Mesenchymal stem cell (in vitro differentiated cells and primary cell): ENCODE measurements at regions not wholly inside any gene's neighbourhood (a gene's known extent, or its start where the extent isn't known, plus 50 kb on each side); places are given as distances from the start of the nearest gene placed in this dataset.

Experiments
- DNase-seq: peaks from one replicate; pipeline ENCODE4 v3.0.0-alpha.2; 2013
- H2AFZ ChIP-seq: one replicate; pipeline ENCODE4 v1.6.1; 2013; ENCODE audit warnings: low read depth, mild to moderate bottlenecking, control low read depth, inconsistent platforms, low read length, moderate library complexity
- H2AK5ac ChIP-seq: 2 replicates; pipeline ENCODE4 v1.6.1; 2013; ENCODE audit warnings: low read length, moderate library complexity, mild to moderate bottlenecking, inconsistent platforms; ENCODE audit not compliant: severe bottlenecking
- H2BK120ac ChIP-seq: one replicate; pipeline ENCODE4 v1.6.1; 2013; ENCODE audit warnings: low read depth, mild to moderate bottlenecking, inconsistent platforms, low read length, moderate library complexity
- H2BK12ac ChIP-seq, 2 experiments: one replicate each; pipeline ENCODE4 v1.6.1; 2013; ENCODE audit warnings: inconsistent platforms in 2 of 2, low read length in 2 of 2, mild to moderate bottlenecking in 2 of 2, moderate library complexity in 2 of 2, control low read depth in 1 of 2
- H2BK15ac ChIP-seq: one replicate; pipeline ENCODE4 v1.6.1; 2013; ENCODE audit warnings: mild to moderate bottlenecking, low read depth, inconsistent platforms; ENCODE audit not compliant: poor library complexity, severe bottlenecking
- H2BK5ac ChIP-seq: 2 replicates; pipeline ENCODE4 v1.6.1; 2013; ENCODE audit warnings: low read depth, mild to moderate bottlenecking, low read length, control low read depth, inconsistent platforms; ENCODE audit not compliant: poor library complexity, severe bottlenecking
- H3K14ac ChIP-seq, 2 experiments: one replicate each; pipeline ENCODE4 v1.6.1; 2013; ENCODE audit warnings: inconsistent platforms in 2 of 2, low read length in 2 of 2, control low read depth in 1 of 2, mild to moderate bottlenecking in 1 of 2, moderate library complexity in 1 of 2
- H3K18ac ChIP-seq, 2 experiments: one replicate each; pipeline ENCODE4 v1.6.1; 2013; ENCODE audit warnings: inconsistent platforms in 2 of 2, low read length in 2 of 2, control low read depth in 1 of 2, low read depth in 1 of 2, mild to moderate bottlenecking in 1 of 2
- H3K23ac ChIP-seq, 2 experiments: one replicate each; pipeline ENCODE4 v1.6.1; 2013; ENCODE audit warnings: inconsistent platforms in 2 of 2, low read length in 2 of 2, mild to moderate bottlenecking in 2 of 2, moderate library complexity in 2 of 2, control low read depth in 1 of 2
- H3K27ac ChIP-seq: 2 replicates; pipeline ENCODE4 v1.5.1; 2013; ENCODE audit warnings: mild to moderate bottlenecking, moderate library complexity, low read length, control low read depth, inconsistent platforms; ENCODE audit not compliant: poor library complexity, severe bottlenecking
- H3K27me3 ChIP-seq, 2 experiments: 2 replicates each; pipeline versions ENCODE4 v1.6.1 to v1.7.0; 2013; ENCODE audit warnings: low read length in 2 of 2, mild to moderate bottlenecking in 2 of 2, moderate library complexity in 2 of 2, control low read depth in 1 of 2, inconsistent platforms in 1 of 2; ENCODE audit not compliant: control insufficient read depth in 1 of 2, insufficient read depth in 1 of 2
- H3K36me3 ChIP-seq, 2 experiments: 2 replicates each; pipeline versions ENCODE4 v1.6.1 to v1.7.0; 2013; ENCODE audit warnings: low read length in 2 of 2, control low read depth in 1 of 2, inconsistent platforms in 1 of 2, low read depth in 1 of 2, mild to moderate bottlenecking in 1 of 2; ENCODE audit not compliant: insufficient read depth in 2 of 2, control insufficient read depth in 1 of 2
- H3K4ac ChIP-seq, 2 experiments: one replicate each; pipeline ENCODE4 v1.6.1; 2013; ENCODE audit warnings: inconsistent platforms in 2 of 2, low read length in 2 of 2, mild to moderate bottlenecking in 2 of 2, moderate library complexity in 2 of 2, control low read depth in 1 of 2, low read depth in 1 of 2
- H3K4me1 ChIP-seq: 2 replicates; pipeline ENCODE4 v1.6.1; 2013; ENCODE audit warnings: low read depth, low read length, control low read depth; ENCODE audit not compliant: control insufficient read depth, insufficient read depth
- H3K4me2 ChIP-seq: 2 replicates; pipeline ENCODE4 v1.6.1; 2013; ENCODE audit warnings: low read length, mild to moderate bottlenecking, inconsistent platforms; ENCODE audit not compliant: poor library complexity, severe bottlenecking
- H3K4me3 ChIP-seq, 2 experiments: 2 replicates each; pipeline versions ENCODE4 v1.5.1 to v1.7.0; 2013; ENCODE audit warnings: low read length in 2 of 2, mild to moderate bottlenecking in 2 of 2, control low read depth in 1 of 2, low read depth in 1 of 2; ENCODE audit not compliant: insufficient read depth in 1 of 2
- H3K79me1 ChIP-seq: replicated peaks from 2 replicates; pipeline ENCODE4 v1.6.1; 2013; ENCODE audit warnings: mild to moderate bottlenecking, control low read depth, low read length, inconsistent platforms; ENCODE audit not compliant: poor library complexity, severe bottlenecking
- H3K9ac ChIP-seq: 2 replicates; pipeline ENCODE4 v1.7.0; 2013; ENCODE audit warnings: mild to moderate bottlenecking, low read length, moderate library complexity
- H3K9me3 ChIP-seq: 2 replicates; pipeline ENCODE4 v1.7.0; 2013; ENCODE audit warnings: mild to moderate bottlenecking, low read length; ENCODE audit not compliant: control insufficient read depth
- H4K8ac ChIP-seq: one replicate; pipeline ENCODE4 v1.6.1; 2013; ENCODE audit warnings: inconsistent platforms, mild to moderate bottlenecking, low read length, moderate library complexity
- H4K91ac ChIP-seq: one replicate; pipeline ENCODE4 v1.6.1; 2013; ENCODE audit warnings: mild to moderate bottlenecking, low read length, inconsistent platforms
- WGBS: methylation state at CpG from one replicate; pipeline ENCODE4 v1.1.7; 2013; ENCODE audit warnings: mixed read lengths; 5-methylcytosine and 5-hydroxymethylcytosine counted together

GRCh38 chr3:45277636-45278035, 51.5 kb upstream of the TMEM158 start:
- no peak overlapping the region for H2BK15ac ChIP-seq
- DNase-seq: no peak
- no peak overlapping the region for H3K9ac ChIP-seq
- no peak overlapping the region for H3K23ac ChIP-seq
- H3K4me1 ChIP-seq: no peaks in the 10 kb centered on the region
- H3K18ac ChIP-seq: no peak overlapping the region
- H3K27ac ChIP-seq: no peak overlapping the region
- H2AK5ac ChIP-seq: no peak overlapping the region
- H3K14ac ChIP-seq: no peak overlapping the region
- no peak overlapping the region for H3K4ac ChIP-seq
- no peak overlapping the region for H2AFZ ChIP-seq
- H3K27me3 ChIP-seq: peaks cover 16 to 20% of the 10 kb centered on the region in 2 experiments
- no peak overlapping the region for H4K8ac ChIP-seq
- H2BK5ac ChIP-seq: no peak overlapping the region
- H3K79me1 ChIP-seq: no peaks in the 10 kb centered on the region
- H3K4me2 ChIP-seq: no peak overlapping the region
- H2BK120ac ChIP-seq: no peak overlapping the region
- H3K9me3 ChIP-seq: peaks cover 46% of the 10 kb centered on the region
- no peak overlapping the region for H4K91ac ChIP-seq
- no peak overlapping the region for H2BK12ac ChIP-seq
- H3K4me3 ChIP-seq: no peak overlapping the region
- no peaks in the 10 kb centered on the region for H3K36me3 ChIP-seq

DNA sequence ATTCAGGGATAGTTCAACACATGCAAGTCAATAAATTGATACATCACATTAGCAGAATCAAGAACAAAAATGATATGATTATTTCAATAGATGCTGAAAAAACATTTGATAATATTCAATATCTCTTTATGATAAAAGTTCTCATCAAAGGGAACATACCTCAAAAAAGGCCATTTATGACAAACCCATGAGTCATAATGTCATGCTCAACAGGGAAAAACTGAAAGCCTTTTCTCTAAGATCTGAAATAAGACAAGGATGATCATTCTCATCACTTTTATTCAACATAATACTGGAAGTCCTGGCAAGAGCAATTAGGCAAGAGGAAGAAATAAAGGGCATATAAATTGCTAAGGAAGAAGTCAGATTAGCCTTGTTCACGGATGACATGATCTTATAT, 54.1 kb upstream of the TMEM158 start:
- no CpG with 5 or more reads among the region's 1 CpG for WGBS
- H3K4me2 ChIP-seq: no peak overlapping the region

GRCh38 chr3:45280971-45281370, 54.9 kb upstream of the TMEM158 start:
- H3K27me3 ChIP-seq: peaks cover 17 to 26% of the 10 kb centered on the region in 2 experiments
- DNase-seq: no peak
- H3K4me3 ChIP-seq: no peak overlapping the region
- no peak overlapping the region for H2BK120ac ChIP-seq
- H3K23ac ChIP-seq: no peak overlapping the region
- no peak overlapping the region for H3K18ac ChIP-seq
- H3K9me3 ChIP-seq: peaks cover 38% of the 10 kb centered on the region
- no peaks in the 10 kb centered on the region for H3K4me1 ChIP-seq
- no peak overlapping the region for H4K8ac ChIP-seq
- no peaks in the 10 kb centered on the region for H3K36me3 ChIP-seq
- H2AFZ ChIP-seq: no peak overlapping the region
- H3K79me1 ChIP-seq: no peaks in the 10 kb centered on the region
- H3K4ac ChIP-seq: no peak overlapping the region
- no peak overlapping the region for H3K9ac ChIP-seq
- H3K27ac ChIP-seq: no peak overlapping the region
- H4K91ac ChIP-seq: no peak overlapping the region
- no peak overlapping the region for H2BK5ac ChIP-seq
- H2BK15ac ChIP-seq: no peak overlapping the region
- H2AK5ac ChIP-seq: no peak overlapping the region
- no peak overlapping the region for H3K4me2 ChIP-seq
- no peak overlapping the region for H2BK12ac ChIP-seq
- H3K14ac ChIP-seq: no peak overlapping the region

More for the DNA sequence above, 54.1 kb upstream of the TMEM158 start:
- Histone ChIP-seq H3K9me3 (peaks cover 45% of the 10 kb centered on the region), H2AK5ac (no peak overlapping the region), H4K8ac (no peak overlapping the region), H4K91ac (no peak overlapping the region), H2BK12ac (no peak overlapping the region), H3K9ac (no peak overlapping the region), H3K14ac (no peak overlapping the region), H2BK15ac (no peak overlapping the region), H3K18ac (no peak overlapping the region), H3K36me3 (no peaks in the 10 kb centered on the region), H3K27me3 (peaks cover 17 to 21% of the 10 kb centered on the region in 2 experiments), H3K4me3 (no peak overlapping the region), H2BK5ac (no peak overlapping the region), H2BK120ac (no peak overlapping the region), H3K23ac (no peak overlapping the region), H2AFZ (no peak overlapping the region), H3K4me1 (no peaks in the 10 kb centered on the region), H3K27ac (no peak overlapping the region), H3K4ac (no peak overlapping the region), H3K79me1 (no peaks in the 10 kb centered on the region)
- no peak for DNase-seq

DNA sequence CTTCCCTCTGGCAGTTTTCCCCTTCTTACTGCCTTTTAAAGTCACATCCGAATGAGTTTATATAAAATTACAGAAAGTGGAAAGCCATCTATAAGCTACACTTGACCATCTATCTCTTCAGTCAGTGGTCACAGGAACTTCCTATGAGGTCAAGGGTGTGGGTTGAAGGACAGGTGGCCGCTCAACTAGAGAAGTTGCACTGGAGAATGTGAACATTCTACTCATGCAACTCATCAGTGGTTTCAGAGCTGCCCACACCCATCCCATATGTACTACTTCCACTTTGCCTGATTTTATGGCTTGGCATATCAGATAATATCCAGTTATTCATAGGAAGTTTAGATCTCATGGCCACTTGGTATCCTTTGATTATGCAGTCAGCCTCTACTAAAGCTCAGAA, 57.4 kb upstream of the TMEM158 start:
- no peak overlapping the region for H3K27ac ChIP-seq
- H4K91ac ChIP-seq: no peak overlapping the region
- no peak overlapping the region for H2AK5ac ChIP-seq
- H4K8ac ChIP-seq: no peak overlapping the region
- no peak overlapping the region for H2BK12ac ChIP-seq
- no peak overlapping the region for H2BK15ac ChIP-seq
- 65% methylated on average over 1 of the region's 2 CpGs for WGBS
- H3K27me3 ChIP-seq: peaks cover 31% of the 10 kb centered on the region in 2 experiments
- no peak overlapping the region for H3K14ac ChIP-seq
- H3K4ac ChIP-seq: no peak overlapping the region
- no peaks in the 10 kb centered on the region for H3K36me3 ChIP-seq
- H2AFZ ChIP-seq: no peak overlapping the region
- no peak overlapping the region for H3K23ac ChIP-seq
- no peak overlapping the region for H3K9ac ChIP-seq
- H2BK120ac ChIP-seq: no peak overlapping the region
- H3K9me3 ChIP-seq: peaks cover 21% of the 10 kb centered on the region
- H2BK5ac ChIP-seq: no peak overlapping the region
- DNase-seq: no peak
- no peak overlapping the region for H3K4me2 ChIP-seq
- H3K4me3 ChIP-seq: no peak overlapping the region
- H3K79me1 ChIP-seq: no peaks in the 10 kb centered on the region
- H3K4me1 ChIP-seq: no peaks in the 10 kb centered on the region
- no peak overlapping the region for H3K18ac ChIP-seq
